ENCODE measurements at regions not wholly inside any gene's neighbourhood (a gene's known extent, or its start where the extent isn't known, plus 50 kb on each side); places are given as distances from the start of the nearest gene placed in this dataset.

DNA sequence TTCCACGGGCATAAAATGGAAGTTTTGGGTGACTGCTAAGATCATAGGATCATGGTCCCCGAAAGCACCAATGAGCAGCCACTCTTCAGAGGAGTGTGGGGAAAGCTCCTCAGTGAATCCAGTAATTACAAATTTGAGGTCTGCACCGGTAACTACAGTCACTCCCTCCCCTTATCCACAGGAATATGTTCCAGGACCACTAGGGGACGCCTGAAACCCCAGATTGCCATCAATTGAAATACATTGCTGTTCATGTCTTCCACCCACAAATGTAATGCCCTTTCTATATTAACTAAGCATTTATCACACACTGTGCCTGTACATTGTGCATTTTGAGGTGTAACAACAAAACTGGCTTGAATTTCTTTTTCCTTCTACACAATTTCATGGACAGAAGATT lies 447.9 kb upstream of the PFKP start:
- H3K4me1 Mint-ChIP-seq: no peaks in the 10 kb centered on the region
- H3K79me2 ChIP-seq (ENCODE audit: control insufficient read depth, insufficient read depth, low read length): no peaks in the 10 kb centered on the region
- intact Hi-C loops (cut with micrococcal nuclease): no loop called here

DNA sequence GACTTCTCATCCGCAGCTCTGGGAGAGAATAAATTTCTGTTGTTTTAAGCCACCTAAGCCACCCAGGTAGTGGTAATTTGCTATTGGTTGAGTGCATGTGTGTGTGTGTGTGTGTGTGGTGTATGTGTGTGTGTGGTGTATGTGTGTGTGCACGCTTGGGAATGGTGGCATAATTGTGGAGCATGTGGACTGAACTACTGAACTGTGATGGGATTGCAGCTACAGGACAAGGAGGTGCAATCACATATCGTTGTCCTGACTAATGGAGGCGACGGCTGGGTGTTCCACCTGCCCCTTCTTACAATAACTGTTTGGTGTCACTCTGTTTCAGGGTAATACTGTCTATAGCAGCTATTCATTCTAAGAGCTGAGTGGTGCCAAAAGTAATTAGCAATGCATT lies 448.7 kb upstream of the PFKP start:
- H4K20me1 ChIP-seq (ENCODE audit: control insufficient read depth, insufficient read depth, low read length, poor library complexity, severe bottlenecking): no peaks in the 10 kb centered on the region
- no peak for ATAC-seq (ENCODE audit: low read depth)
- WGBS (ENCODE audit: insufficient coverage): 94% methylated on average over 2 of the region's 5 CpGs
- H3K9me3 ChIP-seq (ENCODE audit: control extremely low read depth in 1 of 3, control insufficient read depth in 2 of 3, insufficient read depth in 1 of 3, low read length in 2 of 3): no peaks in the 10 kb centered on the region
- no peaks in the 10 kb centered on the region for H3K27me3 ChIP-seq (replicated peaks in 1 of 4; ENCODE audit: control extremely low read depth in 1 of 4, control insufficient read depth in 3 of 4, insufficient read depth in 4 of 4, low read length in 3 of 4)
- H3K4me1 ChIP-seq (ENCODE audit: control insufficient read depth in 2 of 2, insufficient read depth in 2 of 2, low read length in 2 of 2): no peaks in the 10 kb centered on the region
- no peak for DNase-seq
- peaks cover 3% of the 10 kb centered on the region for H3K27me3 Mint-ChIP-seq
- no peak overlapping the region for H3K27ac Mint-ChIP-seq
- no peaks in the 10 kb centered on the region for H3K36me3 ChIP-seq (replicated peaks in 1 of 2; ENCODE audit: control extremely low read depth in 1 of 2, control insufficient read depth in 1 of 2, extremely low read depth in 1 of 2, insufficient read depth in 2 of 2, low read length in 1 of 2)
- H3K9ac ChIP-seq (ENCODE audit: low read length): no peak overlapping the region
- CTCF ChIA-PET: interaction anchor here (1.0 kb wide), 1 partner anchor 21 kb away, joined by 3 read pairs; no protein-coding TSS in a partner anchor
- H3K4me2 ChIP-seq (replicated peaks; ENCODE audit: low read depth, low read length, poor library complexity, severe bottlenecking): no peak overlapping the region
- H3K9me3 Mint-ChIP-seq (ENCODE audit: insufficient read depth): no peaks in the 10 kb centered on the region
- intact Hi-C loops (cut with micrococcal nuclease): no loop called here
- TF ChIP-seq EZH2 (IDR thresholded peaks at IDR 0.05; ENCODE audit: borderline replicate concordance, insufficient read depth, low read depth, low read length, poor library complexity, severe bottlenecking): no peak
- TF ChIP-seq, protein P1, sequence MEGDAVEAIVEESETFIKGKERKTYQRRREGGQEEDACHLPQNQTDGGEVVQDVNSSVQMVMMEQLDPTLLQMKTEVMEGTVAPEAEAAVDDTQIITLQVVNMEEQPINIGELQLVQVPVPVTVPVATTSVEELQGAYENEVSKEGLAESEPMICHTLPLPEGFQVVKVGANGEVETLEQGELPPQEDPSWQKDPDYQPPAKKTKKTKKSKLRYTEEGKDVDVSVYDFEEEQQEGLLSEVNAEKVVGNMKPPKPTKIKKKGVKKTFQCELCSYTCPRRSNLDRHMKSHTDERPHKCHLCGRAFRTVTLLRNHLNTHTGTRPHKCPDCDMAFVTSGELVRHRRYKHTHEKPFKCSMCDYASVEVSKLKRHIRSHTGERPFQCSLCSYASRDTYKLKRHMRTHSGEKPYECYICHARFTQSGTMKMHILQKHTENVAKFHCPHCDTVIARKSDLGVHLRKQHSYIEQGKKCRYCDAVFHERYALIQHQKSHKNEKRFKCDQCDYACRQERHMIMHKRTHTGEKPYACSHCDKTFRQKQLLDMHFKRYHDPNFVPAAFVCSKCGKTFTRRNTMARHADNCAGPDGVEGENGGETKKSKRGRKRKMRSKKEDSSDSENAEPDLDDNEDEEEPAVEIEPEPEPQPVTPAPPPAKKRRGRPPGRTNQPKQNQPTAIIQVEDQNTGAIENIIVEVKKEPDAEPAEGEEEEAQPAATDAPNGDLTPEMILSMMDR (IDR thresholded peaks at IDR 0.05): no peak
- H3K4me1 Mint-ChIP-seq: no peaks in the 10 kb centered on the region
- no peak overlapping the region for H3K27ac ChIP-seq (ENCODE audit: low read length in 2 of 2)
- POLR2A ChIA-PET: no interaction called here
- no peak overlapping the region for H2AFZ ChIP-seq (ENCODE audit: insufficient read depth, low read depth, low read length, poor library complexity, severe bottlenecking)
- H3K4me3 ChIP-seq (ENCODE audit: control extremely low read depth in 1 of 5, extremely low read depth in 1 of 5, insufficient read depth in 1 of 5, low read depth in 2 of 5, low read length in 4 of 5): no peak overlapping the region
- no peak overlapping the region for H3K4me3 Mint-ChIP-seq
- no peaks in the 10 kb centered on the region for H3K79me2 ChIP-seq (ENCODE audit: control insufficient read depth, insufficient read depth, low read length)

More for the DNA sequence above, 447.9 kb upstream of the PFKP start:
- Mint-ChIP-seq H3K4me3 (no peak overlapping the region), H3K27ac (no peak overlapping the region), H3K27me3 (peaks cover 3% of the 10 kb centered on the region), H3K9me3 (ENCODE audit: insufficient read depth) (no peaks in the 10 kb centered on the region)
- DNase-seq (no peak), ATAC-seq (ENCODE audit: low read depth) (no peak)
- no peaks in the 10 kb centered on the region for H3K27me3 ChIP-seq (replicated peaks in 1 of 4; ENCODE audit: control extremely low read depth in 1 of 4, control insufficient read depth in 3 of 4, insufficient read depth in 4 of 4, low read length in 3 of 4)
- WGBS (ENCODE audit: insufficient coverage): 14% methylated on average over 1 of the region's 4 CpGs
- no peak overlapping the region for H3K4me3 ChIP-seq (ENCODE audit: control extremely low read depth in 1 of 5, extremely low read depth in 1 of 5, insufficient read depth in 1 of 5, low read depth in 2 of 5, low read length in 4 of 5)
- no peaks in the 10 kb centered on the region for H3K4me1 ChIP-seq (ENCODE audit: control insufficient read depth in 2 of 2, insufficient read depth in 2 of 2, low read length in 2 of 2)
- H2AFZ ChIP-seq (ENCODE audit: insufficient read depth, low read depth, low read length, poor library complexity, severe bottlenecking): no peak overlapping the region
- H3K4me2 ChIP-seq (replicated peaks; ENCODE audit: low read depth, low read length, poor library complexity, severe bottlenecking): no peak overlapping the region
- ChIA-PET POLR2A (no interaction called here), CTCF (no interaction called here)
- H3K36me3 ChIP-seq (replicated peaks in 1 of 2; ENCODE audit: control extremely low read depth in 1 of 2, control insufficient read depth in 1 of 2, extremely low read depth in 1 of 2, insufficient read depth in 2 of 2, low read length in 1 of 2): no peaks in the 10 kb centered on the region
- no peak overlapping the region for H3K9ac ChIP-seq (ENCODE audit: low read length)
- H3K9me3 ChIP-seq (ENCODE audit: control extremely low read depth in 1 of 3, control insufficient read depth in 2 of 3, insufficient read depth in 1 of 3, low read length in 2 of 3): no peaks in the 10 kb centered on the region
- TF ChIP-seq EZH2 (IDR thresholded peaks at IDR 0.05; ENCODE audit: borderline replicate concordance, insufficient read depth, low read depth, low read length, poor library complexity, severe bottlenecking): no peak
- TF ChIP-seq, protein P1 (IDR thresholded peaks at IDR 0.05): no peak
- no peaks in the 10 kb centered on the region for H4K20me1 ChIP-seq (ENCODE audit: control insufficient read depth, insufficient read depth, low read length, poor library complexity, severe bottlenecking)
- no peak overlapping the region for H3K27ac ChIP-seq (ENCODE audit: low read length in 2 of 2)

Data from B cell (primary cell).